ENCODE measurements at regions not wholly inside any gene's neighbourhood (a gene's known extent, or its start where the extent isn't known, plus 50 kb on each side); places are given as distances from the start of the nearest gene placed in this dataset.

GRCh38 chr7:72524037-72524436 is 111.9 kb upstream of the CALN1 start:
- DNase-seq, result no peak

- no peak for DNase-seq
Measured at GRCh38 chr7:72504061-72504706, 92.0 kb upstream of the CALN1 start.

- DNase-seq, result no peak
Measured at GRCh38 chr7:72503644-72504043, 91.5 kb upstream of the CALN1 start.

GRCh38 chr7:72494807-72495206 is 82.7 kb upstream of the CALN1 start:
- no peak for DNase-seq

GRCh38 chr7:72493850-72494661 is 81.9 kb upstream of the CALN1 start:
- peak; percentile 39 for DNase-seq

- DNase-seq, result no peak
Measured at GRCh38 chr7:72492461-72493065, 80.4 kb upstream of the CALN1 start.

GRCh38 chr7:72490301-72490700 is 78.2 kb upstream of the CALN1 start:
- DNase-seq, result no peak

GRCh38 chr7:72481934-72482333 is 69.8 kb upstream of the CALN1 start:
- no peak for DNase-seq

GRCh38 chr7:72476608-72477305 is 64.6 kb upstream of the CALN1 start:
- no peak for DNase-seq

GRCh38 chr7:72467237-72467636 is 55.1 kb upstream of the CALN1 start:
- no peak for DNase-seq

- no peak for DNase-seq
Measured at GRCh38 chr7:72466797-72467196, 54.7 kb upstream of the CALN1 start.

- DNase-seq, result no peak
Measured at GRCh38 chr7:72465521-72465920, 53.4 kb upstream of the CALN1 start.

- DNase-seq, result no peak
Measured at GRCh38 chr7:72462311-72462710, 50.2 kb upstream of the CALN1 start.

Data from activated CD4-positive, alpha-beta T cell treated with anti-CD3 and anti-CD28 coated beads, Interleukin-2, amount 50 U/mL, for 1 hour (primary cell).